ENCODE measurements at regions not wholly inside any gene's neighbourhood (a gene's known extent, or its start where the extent isn't known, plus 50 kb on each side); places are given as distances from the start of the nearest gene placed in this dataset.

DNA sequence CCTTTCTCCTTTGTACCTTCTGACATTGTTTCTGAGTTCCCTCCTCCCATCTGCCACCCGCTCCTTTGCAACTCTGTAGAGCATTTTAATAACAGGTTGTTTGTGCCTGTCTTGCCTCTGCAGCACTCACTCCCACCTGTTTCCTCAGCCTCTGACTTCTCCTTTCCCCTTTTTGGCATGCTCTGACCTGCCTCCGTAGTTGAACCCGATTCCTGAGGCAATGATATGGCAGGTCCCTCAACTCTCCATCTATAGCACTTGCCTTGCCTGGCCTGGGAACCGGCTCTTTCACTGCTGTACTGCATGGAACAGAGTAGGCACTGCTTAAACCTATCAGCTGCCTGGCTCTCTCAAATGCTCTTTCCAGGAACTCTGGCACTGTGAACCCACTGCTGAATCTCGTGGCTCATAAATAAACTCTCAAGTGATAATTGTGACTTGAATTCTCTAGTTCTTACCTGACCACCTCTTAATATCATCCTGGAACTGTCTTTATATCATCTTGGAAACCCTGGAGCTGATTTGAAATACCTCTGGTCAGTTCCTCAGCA lies 50.3 kb downstream of the UTRN start:
- Histone ChIP-seq H3K4me1 (replicated peaks) (no peaks in the 10 kb centered on the region), H3K4me3 (no peak overlapping the region), H3K27me3 (replicated peaks) (no peaks in the 10 kb centered on the region), H3K9me3 (replicated peaks) (no peaks in the 10 kb centered on the region), H3K27ac (no peak overlapping the region), H3K36me3 (0 out of 2 replicates have a peak, but pooled peaks cover 3% of the 10 kb centered on the region)
- DNase-seq (ENCODE audit: low read depth in 1 of 2, low spot score in 2 of 2): no peak

DNA sequence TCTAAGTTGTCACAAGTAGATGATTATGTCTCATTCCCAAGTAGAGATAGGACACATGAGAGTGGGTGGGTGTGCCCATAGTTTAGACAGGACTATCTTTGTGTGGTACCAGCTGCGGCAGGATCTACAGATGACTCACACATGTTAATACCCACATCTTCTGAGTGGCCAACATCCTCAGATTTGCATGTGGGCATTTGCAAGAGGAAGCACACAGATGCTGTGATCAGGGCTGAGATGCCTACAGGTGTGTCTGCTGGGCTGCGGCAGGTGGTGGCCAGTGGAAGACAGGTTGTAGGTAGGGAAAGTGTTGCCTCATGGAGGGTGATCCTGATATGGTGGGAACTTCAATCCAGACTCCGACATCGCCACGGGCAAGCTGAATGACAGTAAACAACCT lies 50.8 kb downstream of the UTRN start:
- no peak for DNase-seq (ENCODE audit: low read depth in 1 of 2, low spot score in 2 of 2)
- Histone ChIP-seq H3K27ac (no peak overlapping the region), H3K27me3 (replicated peaks) (no peaks in the 10 kb centered on the region), H3K4me3 (no peak overlapping the region), H3K36me3 (0 out of 2 replicates have a peak, but pooled peaks cover 3% of the 10 kb centered on the region), H3K9me3 (replicated peaks) (no peaks in the 10 kb centered on the region), H3K4me1 (replicated peaks) (0 out of 2 replicates have a peak, but pooled peaks cover 2% of the 10 kb centered on the region)

DNA sequence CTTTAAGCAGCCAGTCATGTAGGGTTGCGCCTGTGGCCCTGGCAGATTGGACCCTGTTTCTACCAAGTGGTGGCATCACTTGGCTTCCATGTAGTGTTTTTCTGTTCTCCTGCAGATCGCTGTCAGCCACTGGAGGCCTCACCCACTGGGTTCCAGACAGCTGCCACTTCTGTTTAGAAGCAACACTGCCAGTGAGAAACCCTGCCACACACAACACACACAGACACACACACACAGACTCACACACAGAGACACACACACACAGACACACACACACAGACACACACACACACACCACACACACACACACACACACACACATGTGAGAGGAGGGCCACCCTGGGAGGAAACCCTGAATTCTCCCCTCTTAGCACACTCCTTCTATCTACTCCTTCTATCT lies 51.8 kb downstream of the UTRN start:
- H3K27me3 ChIP-seq (replicated peaks): no peaks in the 10 kb centered on the region
- H3K27ac ChIP-seq: no peak overlapping the region
- no peak for DNase-seq (ENCODE audit: low read depth in 1 of 2, low spot score in 2 of 2)
- H3K36me3 ChIP-seq: 0 out of 2 replicates have a peak, but pooled peaks cover 3% of the 10 kb centered on the region
- H3K4me3 ChIP-seq: no peak overlapping the region
- no peaks in the 10 kb centered on the region for H3K9me3 ChIP-seq (replicated peaks)
- 0 out of 2 replicates have a peak, but pooled peaks cover 3% of the 10 kb centered on the region for H3K4me1 ChIP-seq (replicated peaks)

DNA sequence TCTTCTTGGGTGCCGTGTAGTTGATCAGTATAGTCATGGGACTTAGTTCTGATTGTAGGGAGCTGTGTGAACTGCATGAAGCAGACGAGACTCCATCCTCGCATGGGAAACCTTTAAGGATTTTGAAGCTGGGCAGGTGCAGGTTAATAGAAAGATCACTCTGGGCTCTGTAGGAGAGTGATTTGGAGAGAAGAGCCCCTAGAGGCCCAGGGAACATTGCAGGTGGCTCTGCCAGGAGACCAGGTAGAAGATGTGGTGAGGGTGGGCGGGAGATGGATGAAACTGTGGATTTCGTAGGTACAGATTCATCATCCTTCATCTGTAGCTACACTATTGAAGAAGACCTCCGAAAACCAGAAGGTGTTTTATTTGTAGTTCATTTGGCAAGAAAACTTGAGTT lies 53.3 kb downstream of the UTRN start:
- Histone ChIP-seq H3K4me1 (replicated peaks) (peaks cover 6% of the 10 kb centered on the region), H3K27ac (no peak overlapping the region)

DNA sequence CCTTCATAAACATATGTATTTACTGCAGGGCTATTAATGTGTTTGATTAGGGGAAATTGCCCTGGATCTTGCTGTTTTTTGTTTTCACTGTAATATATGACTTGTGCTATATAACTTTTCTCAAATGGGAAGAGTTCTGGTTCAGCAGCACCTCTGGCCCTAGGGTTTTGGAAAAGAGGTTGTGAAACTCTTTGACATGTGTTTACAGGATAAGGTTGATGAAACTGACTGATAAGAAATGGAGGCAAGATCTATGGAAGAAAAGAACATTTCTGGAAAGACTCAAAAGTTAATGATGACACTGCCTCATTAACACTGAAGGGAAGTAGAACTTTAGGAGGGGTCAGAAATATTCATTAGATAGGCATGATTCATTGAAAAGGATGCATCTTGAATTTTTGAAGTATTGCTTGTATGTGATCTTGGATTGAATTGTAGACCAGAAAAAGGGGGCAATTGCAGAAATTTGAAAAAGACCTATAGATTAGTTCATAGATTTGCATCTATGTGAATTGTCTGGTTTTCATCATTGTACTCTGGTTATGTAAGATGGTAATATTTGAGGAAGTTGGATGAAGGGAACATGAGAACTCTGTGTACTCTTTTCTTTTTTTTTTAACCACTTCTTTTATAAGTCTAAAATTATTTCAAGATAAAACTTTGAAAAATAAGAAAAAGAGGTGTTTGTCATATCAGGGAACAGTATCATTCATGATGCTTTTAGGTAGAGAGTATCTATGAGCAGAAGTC lies 54.0 kb downstream of the UTRN start:
- H3K36me3 ChIP-seq: peaks cover 3% of the 10 kb centered on the region; the same call in 1 of the 2 replicates
- no peak overlapping the region for H3K27ac ChIP-seq
- no peak overlapping the region for H3K4me3 ChIP-seq
- H3K27me3 ChIP-seq (replicated peaks): no peaks in the 10 kb centered on the region
- H3K4me1 ChIP-seq (replicated peaks): peaks cover 9% of the 10 kb centered on the region
- DNase-seq (ENCODE audit: low read depth in 1 of 2, low spot score in 2 of 2): no peak
- no peaks in the 10 kb centered on the region for H3K9me3 ChIP-seq (replicated peaks)

More for the DNA sequence above, 53.3 kb downstream of the UTRN start:
- 0 out of 2 replicates have a peak, but pooled peaks cover 3% of the 10 kb centered on the region for H3K36me3 ChIP-seq
- no peak for DNase-seq (ENCODE audit: low read depth in 1 of 2, low spot score in 2 of 2)
- no peaks in the 10 kb centered on the region for H3K27me3 ChIP-seq (replicated peaks)
- H3K9me3 ChIP-seq (replicated peaks): no peaks in the 10 kb centered on the region
- no peak overlapping the region for H3K4me3 ChIP-seq

DNA sequence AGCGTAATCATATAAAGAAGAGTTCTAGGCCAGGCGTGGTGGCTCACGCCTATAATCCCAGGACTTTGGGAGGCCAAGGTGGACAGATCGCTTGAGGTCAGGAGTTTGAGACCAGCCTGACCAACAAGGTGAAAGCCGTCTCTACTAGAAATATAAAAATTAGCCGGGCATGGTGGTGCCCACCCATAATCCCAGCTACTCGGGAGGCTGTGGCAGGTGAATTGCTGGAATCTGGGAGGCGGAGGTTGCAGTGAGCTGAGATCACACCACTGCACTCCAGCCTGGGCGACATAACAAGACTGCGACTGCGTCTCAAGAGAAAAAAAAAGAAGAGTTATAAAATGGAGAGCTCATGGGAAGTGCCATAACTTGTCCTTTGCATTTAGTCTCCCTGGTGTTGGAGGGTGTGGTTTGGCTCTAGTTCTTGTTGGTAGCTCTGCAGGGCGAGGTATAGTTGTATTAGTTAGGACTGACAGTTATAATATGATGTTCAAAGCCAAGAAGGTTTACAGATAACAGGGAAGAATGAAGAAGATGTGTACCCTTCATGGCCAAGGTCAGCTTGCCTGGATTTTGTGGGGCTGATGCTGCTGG lies 54.8 kb downstream of the UTRN start:
- no peak for DNase-seq (ENCODE audit: low read depth in 1 of 2, low spot score in 2 of 2)
- H3K4me1 ChIP-seq (replicated peaks): peaks cover 9% of the 10 kb centered on the region
- H3K27ac ChIP-seq: no peak overlapping the region
- H3K36me3 ChIP-seq: peaks cover 6% of the 10 kb centered on the region; the same call in 1 of the 2 replicates
- no peak overlapping the region for H3K4me3 ChIP-seq
- no peaks in the 10 kb centered on the region for H3K9me3 ChIP-seq (replicated peaks)
- H3K27me3 ChIP-seq (replicated peaks): no peaks in the 10 kb centered on the region

DNA sequence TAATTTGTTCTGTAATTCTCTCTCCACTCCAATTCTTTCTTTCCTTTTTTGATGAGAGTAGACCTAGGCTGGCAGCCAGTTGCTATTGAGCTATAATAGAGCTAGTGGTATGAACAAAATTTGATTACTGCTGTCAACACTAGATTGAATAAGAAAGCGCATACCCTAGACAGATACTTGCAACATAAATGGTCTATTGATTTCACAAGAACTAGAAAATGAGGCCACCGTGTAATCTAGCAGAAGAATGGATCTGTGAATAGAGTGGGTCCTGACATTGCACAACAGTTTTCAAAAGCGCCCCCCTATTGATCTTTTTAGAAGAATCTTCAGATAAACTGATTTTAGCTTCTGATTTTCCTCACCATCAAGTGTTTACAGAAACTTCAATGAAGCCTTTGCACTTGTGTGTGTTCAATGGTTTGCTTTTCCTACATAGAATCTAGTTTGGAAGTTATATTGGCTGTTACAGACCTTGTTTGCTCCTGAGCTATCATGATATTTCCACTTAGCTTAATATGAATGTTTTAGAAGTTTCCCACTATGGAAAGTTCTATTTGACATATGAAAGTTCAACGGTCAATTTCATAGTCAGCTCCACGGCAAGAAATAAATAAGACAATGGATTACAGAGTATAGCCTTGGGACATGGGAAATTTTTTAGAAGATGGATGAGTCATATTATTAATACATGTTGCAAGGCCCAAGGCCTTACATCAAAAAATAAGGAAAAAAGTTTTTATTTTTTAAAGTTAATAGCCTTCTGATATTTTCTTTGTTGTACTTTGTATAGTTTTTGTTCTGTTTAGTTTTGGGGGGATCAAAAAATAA lies 55.6 kb downstream of the UTRN start:
- Histone ChIP-seq H3K27ac (no peak overlapping the region), H3K9me3 (replicated peaks) (no peaks in the 10 kb centered on the region)
- DNase-seq (ENCODE audit: low read depth in 1 of 2, low spot score in 2 of 2): no peak

DNA sequence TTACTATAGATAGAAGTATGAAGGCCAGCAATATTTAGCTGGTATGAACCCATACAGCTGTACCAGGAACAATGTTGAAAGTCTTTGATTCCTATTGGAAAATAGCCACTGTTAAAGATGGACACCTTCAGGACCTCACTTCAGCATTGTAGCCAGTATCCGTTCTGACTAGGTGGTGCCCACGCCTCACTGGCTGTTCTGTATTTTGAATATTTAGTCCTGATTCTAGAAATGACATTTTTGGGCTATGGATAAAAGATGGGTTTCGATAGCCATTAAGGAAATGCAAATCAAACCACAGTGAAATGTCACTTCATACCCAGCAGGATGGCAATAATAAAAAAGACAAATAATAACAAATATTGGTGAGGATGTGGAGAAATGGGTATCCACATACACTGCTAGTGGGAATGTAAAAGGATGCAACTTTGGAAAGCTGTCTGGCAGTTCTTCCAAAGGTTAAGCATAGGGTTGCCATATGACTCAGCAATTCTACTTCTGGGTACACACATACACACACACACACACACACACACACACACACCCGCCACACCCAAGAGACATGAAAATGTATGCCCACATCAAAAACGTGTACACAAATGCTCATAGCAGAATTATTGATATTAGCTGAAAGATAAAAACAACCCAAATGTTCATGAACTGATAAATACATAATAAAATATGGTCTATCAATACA lies 56.8 kb downstream of the UTRN start:
- Histone ChIP-seq H3K4me3 (no peak overlapping the region), H3K9me3 (replicated peaks) (no peaks in the 10 kb centered on the region), H3K27ac (no peak overlapping the region), H3K36me3 (peaks cover 4% of the 10 kb centered on the region; the same call in 1 of the 2 replicates), H3K27me3 (replicated peaks) (no peaks in the 10 kb centered on the region), H3K4me1 (replicated peaks) (peaks cover 16% of the 10 kb centered on the region)
- no peak for DNase-seq (ENCODE audit: low read depth in 1 of 2, low spot score in 2 of 2)

More for the DNA sequence above, 55.6 kb downstream of the UTRN start:
- Histone ChIP-seq H3K27me3 (replicated peaks) (no peaks in the 10 kb centered on the region), H3K4me1 (replicated peaks) (peaks cover 9% of the 10 kb centered on the region), H3K36me3 (peaks cover 6% of the 10 kb centered on the region; the same call in 1 of the 2 replicates), H3K4me3 (no peak overlapping the region)

DNA sequence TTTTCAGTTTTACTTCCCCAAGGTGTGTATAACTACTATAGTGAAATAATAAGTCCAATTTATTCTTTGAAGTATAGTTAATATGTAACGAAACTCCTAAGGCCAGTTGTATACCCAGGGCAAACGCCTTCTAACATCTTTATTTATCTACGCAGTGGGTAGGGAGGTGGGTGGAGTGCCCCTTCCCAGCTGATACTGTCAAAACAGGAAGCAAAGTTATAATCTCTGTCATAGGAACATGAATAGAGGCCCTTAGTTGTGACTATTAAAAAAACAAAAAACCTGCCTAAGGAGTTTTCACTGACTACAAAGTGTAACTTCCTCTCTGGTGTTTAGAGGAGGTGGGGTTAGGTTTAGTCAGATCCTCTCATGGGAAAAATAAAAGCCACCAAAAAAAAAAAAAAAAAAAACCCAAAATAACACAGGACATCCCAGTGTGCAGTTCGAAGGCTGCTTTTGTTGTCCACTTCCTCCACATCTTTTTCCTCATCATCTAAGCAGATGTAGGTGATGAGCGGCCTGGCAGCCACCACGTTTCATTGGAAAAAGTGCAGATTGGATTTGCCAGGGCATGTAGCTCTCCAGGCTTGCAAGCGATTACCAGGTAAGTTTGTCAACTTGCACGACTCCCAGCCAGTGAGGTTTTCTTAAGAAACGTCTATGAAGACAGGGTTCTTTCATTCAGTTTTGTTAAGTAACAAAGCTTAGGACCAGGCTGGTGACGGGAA lies 58.7 kb downstream of the UTRN start:
- DNase-seq (ENCODE audit: low read depth in 1 of 2, low spot score in 2 of 2): no peak
- Histone ChIP-seq H3K27ac (no peak overlapping the region), H3K4me1 (replicated peaks) (peaks cover 27% of the 10 kb centered on the region), H3K36me3 (peaks cover 4% of the 10 kb centered on the region), H3K4me3 (no peak overlapping the region), H3K27me3 (replicated peaks) (no peaks in the 10 kb centered on the region), H3K9me3 (replicated peaks) (no peaks in the 10 kb centered on the region)

DNA sequence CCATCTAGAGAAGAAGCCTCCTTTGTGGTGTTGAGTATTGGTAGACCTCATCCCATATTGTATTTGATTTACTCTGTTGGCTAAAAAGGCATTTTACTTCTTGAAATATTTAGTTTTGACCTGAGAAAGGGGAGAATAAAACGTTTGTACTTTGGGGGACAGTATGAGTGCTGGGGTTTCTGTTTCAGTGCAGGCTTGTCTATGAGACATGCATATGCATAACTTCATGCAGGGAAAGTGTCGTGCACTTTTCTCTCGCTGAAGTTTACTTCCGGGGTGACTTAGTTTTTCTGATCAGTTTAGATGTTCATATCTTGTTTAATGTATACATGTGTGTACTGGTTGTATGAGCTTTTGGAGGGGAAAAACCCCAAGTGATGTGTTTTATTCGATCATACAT lies 59.5 kb downstream of the UTRN start:
- peaks cover 4% of the 10 kb centered on the region for H3K36me3 ChIP-seq
- H3K9me3 ChIP-seq (replicated peaks): no peaks in the 10 kb centered on the region
- no peaks in the 10 kb centered on the region for H3K27me3 ChIP-seq (replicated peaks)
- H3K4me3 ChIP-seq: no peak overlapping the region
- peaks cover 34% of the 10 kb centered on the region for H3K4me1 ChIP-seq (replicated peaks)
- no peak overlapping the region for H3K27ac ChIP-seq
- DNase-seq (ENCODE audit: low read depth in 1 of 2, low spot score in 2 of 2): no peak

DNA sequence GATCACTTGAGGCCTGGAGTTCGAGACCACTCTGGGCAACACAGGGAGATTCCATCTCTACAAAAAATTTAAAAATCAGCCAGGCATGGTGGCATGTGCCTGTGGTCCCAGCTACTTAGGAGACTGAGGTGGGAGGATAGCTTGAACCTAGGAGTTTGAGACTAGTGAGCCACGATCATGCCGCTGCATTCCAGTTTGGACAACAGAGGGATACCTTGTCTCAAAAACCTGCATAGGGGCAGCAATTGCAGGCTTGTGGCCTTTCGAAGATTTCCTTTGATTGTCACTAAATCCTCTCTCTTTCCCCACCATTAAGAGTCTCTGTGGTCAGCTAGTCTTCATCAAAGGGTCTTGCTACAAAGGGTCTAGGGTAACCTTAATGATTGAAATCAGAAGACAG lies 60.3 kb downstream of the UTRN start:
- Histone ChIP-seq H3K4me3 (no peak overlapping the region), H3K27me3 (replicated peaks) (no peaks in the 10 kb centered on the region), H3K4me1 (replicated peaks) (peaks cover 42% of the 10 kb centered on the region), H3K36me3 (peaks cover 4% of the 10 kb centered on the region), H3K27ac (no peak overlapping the region), H3K9me3 (replicated peaks) (no peaks in the 10 kb centered on the region)
- DNase-seq (ENCODE audit: low read depth in 1 of 2, low spot score in 2 of 2): no peak

DNA sequence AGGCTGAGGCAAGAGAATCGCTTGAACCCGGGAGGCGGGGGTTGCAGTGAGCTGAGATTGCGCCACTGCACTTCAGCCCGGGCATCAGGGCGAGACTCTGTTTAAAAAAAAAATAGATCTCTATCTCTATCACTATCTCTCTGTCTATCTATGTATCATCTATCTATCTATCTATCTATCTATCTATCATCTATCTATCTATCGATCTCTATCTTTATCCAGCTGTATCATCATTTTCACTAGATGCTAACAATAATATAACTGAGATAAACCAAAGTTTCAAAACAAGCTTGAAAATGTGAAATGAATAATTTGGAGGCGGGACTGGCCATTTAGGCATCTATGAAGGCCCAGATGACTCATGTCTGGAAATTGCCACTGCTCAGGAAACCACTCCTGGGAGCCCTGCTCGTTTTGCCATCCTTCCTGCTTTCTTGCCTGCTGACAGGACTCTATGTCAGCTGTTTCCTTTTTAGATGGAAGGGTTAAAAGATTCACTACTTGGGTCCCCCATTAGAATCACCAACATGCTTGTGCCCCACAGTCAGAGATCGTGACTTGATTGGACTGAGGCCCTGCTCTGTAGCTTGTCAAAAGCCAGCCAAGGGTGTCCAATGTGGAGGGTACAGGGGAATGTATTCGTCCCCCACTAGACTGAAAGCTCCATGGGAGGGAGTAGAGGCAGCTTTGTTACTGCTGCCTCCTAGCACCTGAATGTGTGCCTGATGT lies 61.7 kb downstream of the UTRN start:
- peak; percentile 64 to 81 for DNase-seq (ENCODE audit: low read depth in 1 of 2, low spot score in 2 of 2)
- no peaks in the 10 kb centered on the region for H3K27me3 ChIP-seq (replicated peaks)
- H3K36me3 ChIP-seq: peaks cover 4% of the 10 kb centered on the region
- H3K9me3 ChIP-seq (replicated peaks): no peaks in the 10 kb centered on the region
- peaks cover 40% of the 10 kb centered on the region for H3K4me1 ChIP-seq (replicated peaks)
- H3K27ac ChIP-seq: peak overlapping the region; percentile 55
- H3K4me3 ChIP-seq: no peak overlapping the region

Measured in SJSA1 (cell line).